HG03060 (cell line): ENCODE measurements at regions not wholly inside any gene's neighbourhood (a gene's known extent, or its start where the extent isn't known, plus 50 kb on each side); places are given as distances from the start of the nearest gene placed in this dataset.

Experiments used
- ATAC-seq: cut with Tn5 transposase; IDR thresholded peaks from one replicate; pipeline ENCODE4 v1.9.1; 2021; ENCODE audit warnings: low read depth, moderate number of reproducible peaks; ENCODE audit not compliant: unreplicated experiment

- no peak for ATAC-seq
Observed at GRCh38 chr1:25083481-25084345, 148.6 kb downstream of the SYF2 start.

GRCh38 chr1:25082995-25083394, 149.3 kb downstream of the SYF2 start:
- no peak for ATAC-seq

- no peak for ATAC-seq
Observed at GRCh38 chr1:25082216-25082899, 149.9 kb downstream of the SYF2 start.

- ATAC-seq, result no peak
Observed at GRCh38 chr1:25081496-25081895, 150.8 kb downstream of the SYF2 start.

GRCh38 chr1:25080294-25081209, 150.5 kb upstream of the RUNX3 start:
- ATAC-seq, result no peak

GRCh38 chr1:25079048-25079447, 149.0 kb upstream of the RUNX3 start:
- no peak for ATAC-seq

- ATAC-seq, result no peak
Observed at GRCh38 chr1:25074351-25075227, 144.5 kb upstream of the RUNX3 start.

GRCh38 chr1:25073640-25074270, 143.7 kb upstream of the RUNX3 start:
- no peak for ATAC-seq

- ATAC-seq, result no peak
Observed at GRCh38 chr1:25072461-25072860, 142.4 kb upstream of the RUNX3 start.

- no peak for ATAC-seq
Observed at GRCh38 chr1:25068829-25069228, 138.8 kb upstream of the RUNX3 start.

- no peak for ATAC-seq
Observed at GRCh38 chr1:25068316-25068715, 138.2 kb upstream of the RUNX3 start.

GRCh38 chr1:25067518-25068251, 137.6 kb upstream of the RUNX3 start:
- ATAC-seq, result no peak

- no peak for ATAC-seq
Observed at GRCh38 chr1:25066731-25067517, 136.8 kb upstream of the RUNX3 start.

- ATAC-seq, result no peak
Observed at GRCh38 chr1:25066256-25066655, 136.2 kb upstream of the RUNX3 start.

- ATAC-seq, result no peak
Observed at GRCh38 chr1:25065795-25066238, 135.7 kb upstream of the RUNX3 start.

GRCh38 chr1:25065321-25065721, 135.2 kb upstream of the RUNX3 start:
- ATAC-seq, result no peak

- ATAC-seq, result no peak
Observed at GRCh38 chr1:25064465-25065240, 134.6 kb upstream of the RUNX3 start.
